ENCODE measurements at regions not wholly inside any gene's neighbourhood (a gene's known extent, or its start where the extent isn't known, plus 50 kb on each side); places are given as distances from the start of the nearest gene placed in this dataset.

DNA sequence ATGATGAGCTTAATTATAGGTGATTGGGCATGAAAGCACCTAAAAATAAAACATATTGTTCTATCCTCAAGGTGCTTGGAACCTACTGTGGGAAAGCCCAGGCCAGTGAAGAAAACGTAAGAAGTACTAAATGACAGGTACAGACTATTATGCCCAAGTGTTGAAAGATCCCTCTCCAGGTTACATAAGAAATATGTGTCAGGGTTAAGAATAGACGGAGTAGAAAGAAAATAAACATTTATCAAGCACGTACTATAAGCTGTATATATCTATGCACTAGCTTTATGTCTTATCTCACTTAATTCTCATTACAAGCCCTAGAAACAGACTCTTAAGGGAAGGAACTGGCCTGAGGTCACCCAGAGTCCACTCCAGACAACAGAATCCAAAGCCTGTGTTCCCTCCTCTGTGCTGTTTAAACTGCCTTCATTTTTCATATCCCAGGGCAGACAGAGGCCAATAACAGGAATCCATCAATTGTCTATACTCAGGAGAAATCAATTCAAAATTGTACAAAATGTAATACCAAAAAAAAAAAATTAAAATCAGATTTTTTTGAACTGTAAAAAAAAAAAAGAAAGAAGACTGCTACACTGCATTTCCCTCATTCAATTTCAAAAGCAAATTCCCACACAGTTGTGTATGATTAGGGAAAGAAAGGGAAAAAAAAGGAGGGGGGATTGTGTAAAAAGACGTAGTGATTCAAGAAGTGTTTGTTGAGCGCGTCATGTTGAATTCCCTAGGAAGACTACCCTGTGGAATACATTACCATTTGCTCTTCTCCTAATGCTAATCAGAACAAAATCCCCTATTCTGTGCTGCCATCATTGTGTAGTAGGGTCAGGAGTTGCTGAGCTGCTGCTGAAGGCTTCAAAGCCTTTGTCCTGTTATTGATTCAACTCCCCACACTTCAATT is 156.3 kb downstream of the IRS1 start:
- no peak overlapping the region for H3K4me3 Mint-ChIP-seq
- no peak overlapping the region for H3K27ac Mint-ChIP-seq
- no peaks in the 10 kb centered on the region for H3K36me3 Mint-ChIP-seq
- peaks cover 5% of the 10 kb centered on the region for H3K9me3 Mint-ChIP-seq (ENCODE audit: low read depth)
- no peaks in the 10 kb centered on the region for H3K4me1 Mint-ChIP-seq (ENCODE audit: low read depth)
- H3K27me3 Mint-ChIP-seq = no peaks in the 10 kb centered on the region

GRCh38 chr2:226641008-226641407 is 158.6 kb downstream of the IRS1 start:
- H3K36me3 Mint-ChIP-seq = no peaks in the 10 kb centered on the region
- H3K4me3 Mint-ChIP-seq = no peak overlapping the region
- peaks cover 5% of the 10 kb centered on the region for H3K9me3 Mint-ChIP-seq (ENCODE audit: low read depth)
- H3K27me3 Mint-ChIP-seq = no peaks in the 10 kb centered on the region
- no peaks in the 10 kb centered on the region for H3K4me1 Mint-ChIP-seq (ENCODE audit: low read depth)
- H3K27ac Mint-ChIP-seq = no peak overlapping the region

GRCh38 chr2:226640501-226640900 is 159.1 kb downstream of the IRS1 start:
- no peaks in the 10 kb centered on the region for H3K27me3 Mint-ChIP-seq
- no peaks in the 10 kb centered on the region for H3K4me1 Mint-ChIP-seq (ENCODE audit: low read depth)
- no peaks in the 10 kb centered on the region for H3K36me3 Mint-ChIP-seq
- H3K9me3 Mint-ChIP-seq (ENCODE audit: low read depth) = peaks cover 5% of the 10 kb centered on the region
- no peak overlapping the region for H3K27ac Mint-ChIP-seq
- no peak overlapping the region for H3K4me3 Mint-ChIP-seq

DNA sequence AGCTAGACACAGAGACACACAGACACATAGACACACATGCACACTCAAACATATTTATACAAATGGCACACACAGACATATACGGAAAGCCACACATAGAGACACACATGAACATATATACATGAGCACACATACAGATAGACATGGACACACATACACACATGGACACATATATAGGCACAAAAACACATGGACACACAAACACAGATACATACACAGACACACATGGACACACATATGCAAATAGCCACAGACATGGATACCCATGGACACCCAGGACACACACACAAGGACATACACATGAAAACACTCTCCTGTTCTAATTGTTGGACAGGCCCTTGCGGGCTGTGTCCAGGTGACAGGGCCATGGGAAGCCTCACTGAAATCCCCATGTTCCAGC is 160.1 kb downstream of the IRS1 start:
- H3K4me1 Mint-ChIP-seq (ENCODE audit: low read depth) = no peaks in the 10 kb centered on the region
- no peak overlapping the region for H3K27ac Mint-ChIP-seq
- H3K9me3 Mint-ChIP-seq (ENCODE audit: low read depth) = peaks cover 5% of the 10 kb centered on the region

GRCh38 chr2:226638576-226638975 is 161.0 kb downstream of the IRS1 start:
- Mint-ChIP-seq H3K36me3 (no peaks in the 10 kb centered on the region), H3K9me3 (ENCODE audit: low read depth) (peaks cover 5% of the 10 kb centered on the region), H3K27ac (no peak overlapping the region), H3K27me3 (no peaks in the 10 kb centered on the region), H3K4me3 (no peak overlapping the region), H3K4me1 (ENCODE audit: low read depth) (no peaks in the 10 kb centered on the region)

More for the DNA sequence above, 160.1 kb downstream of the IRS1 start:
- Mint-ChIP-seq H3K27me3 (no peaks in the 10 kb centered on the region), H3K4me3 (no peak overlapping the region), H3K36me3 (no peaks in the 10 kb centered on the region)

GRCh38 chr2:226637383-226637782 is 162.2 kb downstream of the IRS1 start:
- Mint-ChIP-seq H3K4me3 (no peak overlapping the region), H3K9me3 (ENCODE audit: low read depth) (peaks cover 5% of the 10 kb centered on the region), H3K4me1 (ENCODE audit: low read depth) (no peaks in the 10 kb centered on the region), H3K27ac (no peak overlapping the region), H3K36me3 (no peaks in the 10 kb centered on the region), H3K27me3 (peaks cover 3% of the 10 kb centered on the region)

- no peaks in the 10 kb centered on the region for H3K36me3 Mint-ChIP-seq
- no peaks in the 10 kb centered on the region for H3K4me1 Mint-ChIP-seq (ENCODE audit: low read depth)
- peaks cover 3% of the 10 kb centered on the region for H3K27me3 Mint-ChIP-seq
- H3K27ac Mint-ChIP-seq = no peak overlapping the region
- no peak overlapping the region for H3K4me3 Mint-ChIP-seq
- H3K9me3 Mint-ChIP-seq (ENCODE audit: low read depth) = peaks cover 5% of the 10 kb centered on the region
These were observed 163.0 kb downstream of the IRS1 start for GRCh38 chr2:226636586-226636985.

DNA sequence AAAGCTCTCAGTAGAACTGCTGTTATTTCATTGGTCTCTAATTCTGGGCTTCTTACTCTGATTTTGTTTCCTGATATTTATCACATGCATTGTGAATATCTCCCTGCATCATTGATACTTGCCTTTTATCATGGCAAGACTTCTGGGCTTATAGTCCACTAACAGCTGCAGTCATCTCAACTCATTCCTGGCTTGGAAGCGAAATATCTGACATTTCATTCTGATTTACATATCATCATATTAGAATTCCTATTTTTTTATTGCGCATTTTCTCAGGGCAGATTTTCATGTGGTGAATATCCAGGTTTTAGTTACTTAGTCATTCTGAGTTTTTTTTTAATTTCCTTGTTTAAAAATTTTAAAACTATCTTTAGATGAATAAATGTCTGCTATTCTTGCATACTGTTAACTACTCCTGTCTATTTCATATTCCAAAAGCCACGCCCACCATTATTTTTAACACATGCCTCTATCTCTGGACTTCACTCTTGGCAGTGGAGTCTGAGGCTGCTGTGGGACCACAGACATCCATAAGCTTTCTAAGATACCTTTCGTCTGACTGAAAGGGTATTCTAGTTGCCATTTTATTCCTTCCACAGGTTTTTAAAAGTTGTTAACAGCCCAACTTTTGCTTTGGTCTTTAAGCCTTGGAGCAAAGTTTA is 164.5 kb downstream of the IRS1 start:
- H3K27me3 Mint-ChIP-seq = peaks cover 3% of the 10 kb centered on the region

GRCh38 chr2:226631671-226632070 is 167.9 kb downstream of the IRS1 start:
- Mint-ChIP-seq H3K4me3 (no peak overlapping the region), H3K4me1 (ENCODE audit: low read depth) (no peaks in the 10 kb centered on the region), H3K27ac (no peak overlapping the region), H3K27me3 (peaks cover 3% of the 10 kb centered on the region), H3K36me3 (no peaks in the 10 kb centered on the region), H3K9me3 (ENCODE audit: low read depth) (no peaks in the 10 kb centered on the region)

More for the DNA sequence above, 164.5 kb downstream of the IRS1 start:
- Mint-ChIP-seq H3K27ac (no peak overlapping the region), H3K36me3 (no peaks in the 10 kb centered on the region), H3K4me1 (ENCODE audit: low read depth) (no peaks in the 10 kb centered on the region), H3K9me3 (ENCODE audit: low read depth) (no peaks in the 10 kb centered on the region), H3K4me3 (no peak overlapping the region)

DNA sequence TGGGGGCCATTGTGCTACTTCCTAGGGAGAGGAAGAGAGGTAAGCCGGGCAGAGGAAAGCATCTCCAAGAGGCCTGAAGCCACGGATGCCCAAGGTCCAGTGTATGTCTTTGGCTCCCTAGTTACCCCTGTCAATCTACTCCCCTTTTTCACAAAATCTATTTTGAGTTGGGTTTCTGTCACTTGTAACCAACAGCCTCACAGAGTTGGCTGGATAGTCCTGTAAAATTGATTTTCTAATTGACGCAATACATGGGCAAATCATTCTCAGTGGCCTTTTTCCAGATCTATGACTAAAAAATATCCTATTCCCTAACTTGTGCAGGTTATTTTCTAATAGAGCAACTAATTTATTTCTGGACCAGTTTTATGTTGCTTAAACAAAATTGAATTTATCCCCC is 168.4 kb downstream of the IRS1 start:
- no peaks in the 10 kb centered on the region for H3K36me3 Mint-ChIP-seq
- H3K4me3 Mint-ChIP-seq = no peak overlapping the region
- no peaks in the 10 kb centered on the region for H3K4me1 Mint-ChIP-seq (ENCODE audit: low read depth)
- H3K9me3 Mint-ChIP-seq (ENCODE audit: low read depth) = no peaks in the 10 kb centered on the region
- H3K27me3 Mint-ChIP-seq = peaks cover 3% of the 10 kb centered on the region
- no peak overlapping the region for H3K27ac Mint-ChIP-seq

- Mint-ChIP-seq H3K27me3 (no peaks in the 10 kb centered on the region), H3K9me3 (ENCODE audit: low read depth) (no peaks in the 10 kb centered on the region), H3K4me3 (no peak overlapping the region), H3K4me1 (ENCODE audit: low read depth) (no peaks in the 10 kb centered on the region), H3K36me3 (no peaks in the 10 kb centered on the region), H3K27ac (no peak overlapping the region)
These were observed 173.7 kb downstream of the IRS1 start for GRCh38 chr2:226625946-226626345.

GRCh38 chr2:226623587-226624368 is 175.8 kb downstream of the IRS1 start:
- H3K4me1 Mint-ChIP-seq (ENCODE audit: low read depth) = no peaks in the 10 kb centered on the region
- H3K9me3 Mint-ChIP-seq (ENCODE audit: low read depth) = no peaks in the 10 kb centered on the region
- H3K36me3 Mint-ChIP-seq = no peaks in the 10 kb centered on the region
- no peak overlapping the region for H3K4me3 Mint-ChIP-seq
- H3K27me3 Mint-ChIP-seq = peaks cover 3% of the 10 kb centered on the region
- no peak overlapping the region for H3K27ac Mint-ChIP-seq

DNA sequence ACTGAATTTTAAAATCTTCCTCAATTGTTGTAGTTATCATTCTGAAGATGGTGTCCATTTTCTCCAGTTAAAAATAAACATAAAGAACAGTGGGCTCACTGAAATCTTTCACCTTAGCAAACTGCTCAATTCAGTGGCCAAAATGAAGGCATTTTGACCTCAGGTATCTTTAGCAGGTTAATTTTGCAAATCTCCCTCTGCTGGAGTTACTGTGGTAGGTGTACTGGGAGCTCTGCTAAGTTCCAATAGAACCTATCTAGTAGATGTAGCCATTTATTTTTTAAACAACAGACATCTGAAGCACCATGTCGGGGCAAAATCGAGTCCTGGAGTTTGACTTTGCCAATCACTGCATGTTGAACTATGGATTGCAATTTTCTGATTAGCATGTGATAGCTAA is 177.1 kb downstream of the IRS1 start:
- Mint-ChIP-seq H3K9me3 (ENCODE audit: low read depth) (no peaks in the 10 kb centered on the region), H3K27ac (no peak overlapping the region), H3K36me3 (no peaks in the 10 kb centered on the region), H3K4me1 (ENCODE audit: low read depth) (no peaks in the 10 kb centered on the region), H3K27me3 (peaks cover 8% of the 10 kb centered on the region), H3K4me3 (no peak overlapping the region)

- H3K4me1 Mint-ChIP-seq (ENCODE audit: low read depth) = no peaks in the 10 kb centered on the region
- no peaks in the 10 kb centered on the region for H3K9me3 Mint-ChIP-seq (ENCODE audit: low read depth)
- H3K27ac Mint-ChIP-seq = no peak overlapping the region
- peaks cover 8% of the 10 kb centered on the region for H3K27me3 Mint-ChIP-seq
- peaks cover 2% of the 10 kb centered on the region for H3K36me3 Mint-ChIP-seq
- H3K4me3 Mint-ChIP-seq = no peak overlapping the region
These were observed 179.4 kb downstream of the IRS1 start for GRCh38 chr2:226620176-226620575.

- Mint-ChIP-seq H3K36me3 (peaks cover 2% of the 10 kb centered on the region), H3K4me3 (no peak overlapping the region), H3K27me3 (peaks cover 8% of the 10 kb centered on the region), H3K27ac (no peak overlapping the region), H3K9me3 (ENCODE audit: low read depth) (no peaks in the 10 kb centered on the region), H3K4me1 (ENCODE audit: low read depth) (no peaks in the 10 kb centered on the region)
These were observed 179.9 kb downstream of the IRS1 start for GRCh38 chr2:226619707-226620106.

All from activated naive CD8-positive, alpha-beta T cell (primary cell).